Tibial nerve (tissue), 4 donors: ENCODE measurements at regions not wholly inside any gene's neighbourhood (a gene's known extent, or its start where the extent isn't known, plus 50 kb on each side); places are given as distances from the start of the nearest gene placed in this dataset.

ENCODE experiments used
- EP300 ChIP-seq, 2 donors: sonication (generic); formaldehyde crosslinking; IDR thresholded peaks; one replicate each; pipeline ENCODE4 v1.6.1; 2017; ENCODE audit warnings: antibody characterized with exemption in 2 of 2, mild to moderate bottlenecking in 1 of 2
- POLR2A ChIP-seq, 2 donors: fragments of 450-650 bp; IDR thresholded peaks; one replicate each; pipeline ENCODE4 v1.6.1; 2017; ENCODE audit warnings: antibody characterized with exemption in 2 of 2, mild to moderate bottlenecking in 2 of 2, moderate library complexity in 2 of 2
- TF ChIP-seq, protein P1 (sequence below), 5 experiments: fragments of 200-600 bp in 3 of 5; fragments of 450-650 bp in 2 of 5; sonication (generic) in 3 of 5; IDR thresholded peaks; one replicate each; pipeline ENCODE4 v1.5.1; 2016 to 2019; ENCODE audit warnings: antibody characterized with exemption in 5 of 5, mild to moderate bottlenecking in 3 of 5, moderate library complexity in 2 of 5

- TF ChIP-seq, protein P1, sequence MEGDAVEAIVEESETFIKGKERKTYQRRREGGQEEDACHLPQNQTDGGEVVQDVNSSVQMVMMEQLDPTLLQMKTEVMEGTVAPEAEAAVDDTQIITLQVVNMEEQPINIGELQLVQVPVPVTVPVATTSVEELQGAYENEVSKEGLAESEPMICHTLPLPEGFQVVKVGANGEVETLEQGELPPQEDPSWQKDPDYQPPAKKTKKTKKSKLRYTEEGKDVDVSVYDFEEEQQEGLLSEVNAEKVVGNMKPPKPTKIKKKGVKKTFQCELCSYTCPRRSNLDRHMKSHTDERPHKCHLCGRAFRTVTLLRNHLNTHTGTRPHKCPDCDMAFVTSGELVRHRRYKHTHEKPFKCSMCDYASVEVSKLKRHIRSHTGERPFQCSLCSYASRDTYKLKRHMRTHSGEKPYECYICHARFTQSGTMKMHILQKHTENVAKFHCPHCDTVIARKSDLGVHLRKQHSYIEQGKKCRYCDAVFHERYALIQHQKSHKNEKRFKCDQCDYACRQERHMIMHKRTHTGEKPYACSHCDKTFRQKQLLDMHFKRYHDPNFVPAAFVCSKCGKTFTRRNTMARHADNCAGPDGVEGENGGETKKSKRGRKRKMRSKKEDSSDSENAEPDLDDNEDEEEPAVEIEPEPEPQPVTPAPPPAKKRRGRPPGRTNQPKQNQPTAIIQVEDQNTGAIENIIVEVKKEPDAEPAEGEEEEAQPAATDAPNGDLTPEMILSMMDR (IDR thresholded peaks at IDR 0.05): no peak
- no peak for TF ChIP-seq EP300 (IDR thresholded peaks at IDR 0.05)
- no peak for TF ChIP-seq POLR2A (IDR thresholded peaks at IDR 0.05)
Measured at GRCh38 chr6:14333556-14334305, 216.2 kb downstream of the CD83 start.
